DND-41 (cell line): ENCODE measurements at regions not wholly inside any gene's neighbourhood (a gene's known extent, or its start where the extent isn't known, plus 50 kb on each side); places are given as distances from the start of the nearest gene placed in this dataset.

Source experiments
- EZH2 ChIP-seq: IDR thresholded peaks from 3 replicates; pipeline ENCODE4 v1.6.1; 2012; ENCODE audit warnings: borderline replicate concordance, low read depth, mild to moderate bottlenecking, moderate library complexity, low read length, inconsistent platforms; ENCODE audit not compliant: severe bottlenecking
- TF ChIP-seq, protein P1 (sequence below): IDR thresholded peaks from 2 replicates; pipeline ENCODE4 v1.5.1; 2012; ENCODE audit warnings: borderline replicate concordance, low read length, moderate library complexity, mild to moderate bottlenecking; ENCODE audit not compliant: poor library complexity, severe bottlenecking; ENCODE audit errors: extremely low read depth

DNA sequence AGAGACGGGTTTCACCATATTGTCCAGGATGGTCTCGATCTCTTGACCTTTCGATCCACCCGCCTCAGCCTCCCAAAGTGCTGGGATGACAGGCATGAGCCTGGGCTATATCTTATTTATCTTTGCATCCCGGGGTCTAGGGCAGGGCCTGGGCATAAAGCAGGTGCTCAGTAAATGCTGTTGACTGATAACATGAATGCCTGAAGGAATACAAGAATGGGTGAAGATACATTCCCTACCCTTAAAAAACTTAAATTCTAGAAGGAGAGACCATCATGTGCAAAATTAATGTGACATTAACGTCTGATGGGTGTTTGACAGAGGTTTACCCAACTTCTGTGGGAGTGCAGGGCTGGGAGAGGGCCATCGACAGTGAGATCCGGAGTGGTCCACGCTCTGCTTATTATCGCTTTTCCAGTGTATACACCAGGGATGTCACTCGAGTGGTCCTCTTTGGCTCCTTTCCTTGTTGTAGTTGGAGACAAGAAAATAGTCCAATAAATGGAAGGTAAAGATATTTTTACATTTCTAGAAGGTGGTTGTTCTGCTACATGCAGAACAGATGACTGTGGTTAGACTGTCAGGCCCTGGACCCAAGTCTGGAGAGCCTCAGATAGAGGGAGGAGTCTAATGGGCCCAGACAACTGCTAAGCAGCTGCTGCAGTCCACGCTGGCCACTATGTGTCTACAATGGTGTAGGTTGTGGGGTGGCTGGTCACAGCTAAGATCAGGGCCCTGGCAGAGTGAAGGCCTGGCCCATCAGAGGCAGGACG lies 131.7 kb downstream of the MYCN start:
- TF ChIP-seq, protein P1, sequence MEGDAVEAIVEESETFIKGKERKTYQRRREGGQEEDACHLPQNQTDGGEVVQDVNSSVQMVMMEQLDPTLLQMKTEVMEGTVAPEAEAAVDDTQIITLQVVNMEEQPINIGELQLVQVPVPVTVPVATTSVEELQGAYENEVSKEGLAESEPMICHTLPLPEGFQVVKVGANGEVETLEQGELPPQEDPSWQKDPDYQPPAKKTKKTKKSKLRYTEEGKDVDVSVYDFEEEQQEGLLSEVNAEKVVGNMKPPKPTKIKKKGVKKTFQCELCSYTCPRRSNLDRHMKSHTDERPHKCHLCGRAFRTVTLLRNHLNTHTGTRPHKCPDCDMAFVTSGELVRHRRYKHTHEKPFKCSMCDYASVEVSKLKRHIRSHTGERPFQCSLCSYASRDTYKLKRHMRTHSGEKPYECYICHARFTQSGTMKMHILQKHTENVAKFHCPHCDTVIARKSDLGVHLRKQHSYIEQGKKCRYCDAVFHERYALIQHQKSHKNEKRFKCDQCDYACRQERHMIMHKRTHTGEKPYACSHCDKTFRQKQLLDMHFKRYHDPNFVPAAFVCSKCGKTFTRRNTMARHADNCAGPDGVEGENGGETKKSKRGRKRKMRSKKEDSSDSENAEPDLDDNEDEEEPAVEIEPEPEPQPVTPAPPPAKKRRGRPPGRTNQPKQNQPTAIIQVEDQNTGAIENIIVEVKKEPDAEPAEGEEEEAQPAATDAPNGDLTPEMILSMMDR = no peak
- no peak for TF ChIP-seq EZH2
